ENCODE measurements at regions not wholly inside any gene's neighbourhood (a gene's known extent, or its start where the extent isn't known, plus 50 kb on each side); places are given as distances from the start of the nearest gene placed in this dataset.

DNA sequence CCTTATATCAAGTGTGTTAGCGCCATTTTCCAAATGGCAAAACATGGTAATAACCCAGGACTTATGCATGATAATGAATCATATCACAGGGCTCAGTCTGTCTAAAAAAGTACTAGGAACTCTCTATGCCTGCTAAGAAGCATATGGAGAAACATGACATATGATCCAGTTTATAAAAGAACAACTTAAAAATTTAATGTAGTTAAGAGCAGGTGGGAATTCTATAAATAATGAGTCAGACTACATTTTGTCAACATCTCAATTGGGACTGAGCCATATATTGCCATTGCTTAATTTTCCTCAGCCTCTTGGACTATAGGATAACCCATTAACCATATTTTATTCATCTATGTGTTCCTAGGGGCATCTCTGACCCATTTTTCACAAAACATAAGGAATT lies 360.4 kb upstream of the AGA start:
- H3K79me2 ChIP-seq (ENCODE audit: insufficient read depth, low read length): no peaks in the 10 kb centered on the region
- 0% methylated on average over 1 of the region's 1 CpG for WGBS (ENCODE audit: low lambda C conversion rate)
- no peak overlapping the region for H3K4me2 ChIP-seq (ENCODE audit: low read depth, low read length)
- POLR2A ChIA-PET: no interaction called here
- CTCF ChIA-PET (ENCODE audit: low intra/inter-chr PET ratio, low total read pairs): no interaction called here
- H3K27me3 ChIP-seq (ENCODE audit: control insufficient read depth in 1 of 2, insufficient read depth in 2 of 2, low read length in 2 of 2): no peaks in the 10 kb centered on the region
- H3K36me3 ChIP-seq (replicated peaks in 1 of 2; ENCODE audit: control insufficient read depth in 1 of 2, insufficient read depth in 2 of 2, low read length in 2 of 2): no peaks in the 10 kb centered on the region
- H2AFZ ChIP-seq (ENCODE audit: low read length): no peak overlapping the region
- FAIRE-seq (no peak), DNase-seq (ENCODE audit: low spot score) (no peak), ATAC-seq (no peak)
- H3K4me3 ChIP-seq (replicated peaks in 1 of 3; ENCODE audit: insufficient read depth in 1 of 3, low read depth in 2 of 3, low read length in 3 of 3): no peak overlapping the region
- H4K20me1 ChIP-seq (ENCODE audit: insufficient read depth, low read length): no peaks in the 10 kb centered on the region
- no peaks in the 10 kb centered on the region for H3K4me1 ChIP-seq (ENCODE audit: insufficient read depth, low read length)
- in situ Hi-C loops (cut with HindIII; ENCODE audit: extremely low pct_ligation_motif_present, low pct_unique_long_range_greater_than_20kb) (no loop called here), intact Hi-C loops (cut with micrococcal nuclease; ENCODE audit: unreplicated experiment) (no loop called here)
- H3K27ac ChIP-seq (ENCODE audit: extremely low read length, insufficient read depth, low read length): no peak overlapping the region
- H3K9me3 ChIP-seq (ENCODE audit: low read length): no peaks in the 10 kb centered on the region
- no peak overlapping the region for H3K9ac ChIP-seq (ENCODE audit: insufficient read depth, low read depth, low read length)
- BruUV-seq (replicated peaks): no TSS peak
- TF ChIP-seq FIP1L1 (IDR thresholded peaks at IDR 0.05; ENCODE audit: borderline replicate concordance, insufficient read depth, low read depth, low read length): no peak
- TF ChIP-seq FOXJ3 (CRISPR knock-in tag; IDR thresholded peaks at IDR 0.05; ENCODE audit: borderline replicate concordance): no peak
- TF ChIP-seq, protein P1, sequence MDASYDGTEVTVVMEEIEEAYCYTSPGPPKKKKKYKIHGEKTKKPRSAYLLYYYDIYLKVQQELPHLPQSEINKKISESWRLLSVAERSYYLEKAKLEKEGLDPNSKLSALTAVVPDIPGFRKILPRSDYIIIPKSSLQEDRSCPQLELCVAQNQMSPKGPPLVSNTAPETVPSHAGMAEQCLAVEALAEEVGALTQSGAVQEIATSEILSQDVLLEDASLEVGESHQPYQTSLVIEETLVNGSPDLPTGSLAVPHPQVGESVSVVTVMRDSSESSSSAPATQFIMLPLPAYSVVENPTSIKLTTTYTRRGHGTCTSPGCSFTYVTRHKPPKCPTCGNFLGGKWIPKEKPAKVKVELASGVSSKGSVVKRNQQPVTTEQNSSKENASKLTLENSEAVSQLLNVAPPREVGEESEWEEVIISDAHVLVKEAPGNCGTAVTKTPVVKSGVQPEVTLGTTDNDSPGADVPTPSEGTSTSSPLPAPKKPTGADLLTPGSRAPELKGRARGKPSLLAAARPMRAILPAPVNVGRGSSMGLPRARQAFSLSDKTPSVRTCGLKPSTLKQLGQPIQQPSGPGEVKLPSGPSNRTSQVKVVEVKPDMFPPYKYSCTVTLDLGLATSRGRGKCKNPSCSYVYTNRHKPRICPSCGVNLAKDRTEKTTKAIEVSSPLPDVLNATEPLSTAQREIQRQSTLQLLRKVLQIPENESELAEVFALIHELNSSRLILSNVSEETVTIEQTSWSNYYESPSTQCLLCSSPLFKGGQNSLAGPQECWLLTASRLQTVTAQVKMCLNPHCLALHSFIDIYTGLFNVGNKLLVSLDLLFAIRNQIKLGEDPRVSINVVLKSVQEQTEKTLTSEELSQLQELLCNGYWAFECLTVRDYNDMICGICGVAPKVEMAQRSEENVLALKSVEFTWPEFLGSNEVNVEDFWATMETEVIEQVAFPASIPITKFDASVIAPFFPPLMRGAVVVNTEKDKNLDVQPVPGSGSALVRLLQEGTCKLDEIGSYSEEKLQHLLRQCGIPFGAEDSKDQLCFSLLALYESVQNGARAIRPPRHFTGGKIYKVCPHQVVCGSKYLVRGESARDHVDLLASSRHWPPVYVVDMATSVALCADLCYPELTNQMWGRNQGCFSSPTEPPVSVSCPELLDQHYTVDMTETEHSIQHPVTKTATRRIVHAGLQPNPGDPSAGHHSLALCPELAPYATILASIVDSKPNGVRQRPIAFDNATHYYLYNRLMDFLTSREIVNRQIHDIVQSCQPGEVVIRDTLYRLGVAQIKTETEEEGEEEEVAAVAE (CRISPR knock-in tag; IDR thresholded peaks at IDR 0.05; ENCODE audit: borderline replicate concordance): no peak
- TF ChIP-seq ZNF234 (CRISPR knock-in tag; conservative IDR thresholded peaks at IDR 0.05): no peak
- TF ChIP-seq, protein P2, sequence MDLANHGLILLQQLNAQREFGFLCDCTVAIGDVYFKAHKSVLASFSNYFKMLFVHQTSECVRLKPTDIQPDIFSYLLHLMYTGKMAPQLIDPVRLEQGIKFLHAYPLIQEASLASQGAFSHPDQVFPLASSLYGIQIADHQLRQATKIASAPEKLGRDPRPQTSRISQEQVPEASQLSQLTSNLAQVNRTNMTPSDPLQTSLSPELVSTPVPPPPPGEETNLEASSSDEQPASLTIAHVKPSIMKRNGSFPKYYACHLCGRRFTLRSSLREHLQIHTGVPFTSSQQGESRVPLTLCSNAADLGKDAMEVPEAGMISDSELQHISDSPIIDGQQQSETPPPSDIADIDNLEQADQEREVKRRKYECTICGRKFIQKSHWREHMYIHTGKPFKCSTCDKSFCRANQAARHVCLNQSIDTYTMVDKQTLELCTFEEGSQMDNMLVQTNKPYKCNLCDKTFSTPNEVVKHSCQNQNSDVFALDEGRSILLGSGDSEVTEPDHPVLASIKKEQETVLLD (CRISPR knock-in tag; IDR thresholded peaks at IDR 0.05; ENCODE audit: low read depth): no peak
- no peak for TF ChIP-seq ZNF333 (CRISPR knock-in tag; IDR thresholded peaks at IDR 0.05; ENCODE audit: borderline replicate concordance)
- no peak for TF ChIP-seq EZH2 (conservative IDR thresholded peaks at IDR 0.05; ENCODE audit: low read depth, low read length)
- no peak for TF ChIP-seq ZNF747 (CRISPR knock-in tag; IDR thresholded peaks at IDR 0.05; ENCODE audit: borderline replicate concordance)
- TF ChIP-seq ZNF550 (CRISPR knock-in tag; IDR thresholded peaks at IDR 0.05; ENCODE audit: borderline replicate concordance): no peak
- TF ChIP-seq, protein P3, sequence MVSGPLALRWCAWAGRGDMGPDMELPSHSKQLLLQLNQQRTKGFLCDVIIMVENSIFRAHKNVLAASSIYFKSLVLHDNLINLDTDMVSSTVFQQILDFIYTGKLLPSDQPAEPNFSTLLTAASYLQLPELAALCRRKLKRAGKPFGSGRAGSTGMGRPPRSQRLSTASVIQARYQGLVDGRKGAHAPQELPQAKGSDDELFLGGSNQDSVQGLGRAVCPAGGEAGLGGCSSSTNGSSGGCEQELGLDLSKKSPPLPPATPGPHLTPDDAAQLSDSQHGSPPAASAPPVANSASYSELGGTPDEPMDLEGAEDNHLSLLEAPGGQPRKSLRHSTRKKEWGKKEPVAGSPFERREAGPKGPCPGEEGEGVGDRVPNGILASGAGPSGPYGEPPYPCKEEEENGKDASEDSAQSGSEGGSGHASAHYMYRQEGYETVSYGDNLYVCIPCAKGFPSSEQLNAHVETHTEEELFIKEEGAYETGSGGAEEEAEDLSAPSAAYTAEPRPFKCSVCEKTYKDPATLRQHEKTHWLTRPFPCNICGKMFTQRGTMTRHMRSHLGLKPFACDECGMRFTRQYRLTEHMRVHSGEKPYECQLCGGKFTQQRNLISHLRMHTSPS (CRISPR knock-in tag; IDR thresholded peaks at IDR 0.05; ENCODE audit: low read depth): no peak
- TF ChIP-seq, protein P4, sequence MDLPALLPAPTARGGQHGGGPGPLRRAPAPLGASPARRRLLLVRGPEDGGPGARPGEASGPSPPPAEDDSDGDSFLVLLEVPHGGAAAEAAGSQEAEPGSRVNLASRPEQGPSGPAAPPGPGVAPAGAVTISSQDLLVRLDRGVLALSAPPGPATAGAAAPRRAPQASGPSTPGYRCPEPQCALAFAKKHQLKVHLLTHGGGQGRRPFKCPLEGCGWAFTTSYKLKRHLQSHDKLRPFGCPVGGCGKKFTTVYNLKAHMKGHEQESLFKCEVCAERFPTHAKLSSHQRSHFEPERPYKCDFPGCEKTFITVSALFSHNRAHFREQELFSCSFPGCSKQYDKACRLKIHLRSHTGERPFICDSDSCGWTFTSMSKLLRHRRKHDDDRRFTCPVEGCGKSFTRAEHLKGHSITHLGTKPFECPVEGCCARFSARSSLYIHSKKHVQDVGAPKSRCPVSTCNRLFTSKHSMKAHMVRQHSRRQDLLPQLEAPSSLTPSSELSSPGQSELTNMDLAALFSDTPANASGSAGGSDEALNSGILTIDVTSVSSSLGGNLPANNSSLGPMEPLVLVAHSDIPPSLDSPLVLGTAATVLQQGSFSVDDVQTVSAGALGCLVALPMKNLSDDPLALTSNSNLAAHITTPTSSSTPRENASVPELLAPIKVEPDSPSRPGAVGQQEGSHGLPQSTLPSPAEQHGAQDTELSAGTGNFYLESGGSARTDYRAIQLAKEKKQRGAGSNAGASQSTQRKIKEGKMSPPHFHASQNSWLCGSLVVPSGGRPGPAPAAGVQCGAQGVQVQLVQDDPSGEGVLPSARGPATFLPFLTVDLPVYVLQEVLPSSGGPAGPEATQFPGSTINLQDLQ (CRISPR knock-in tag; IDR thresholded peaks at IDR 0.05): no peak
- TF ChIP-seq, protein P5, sequence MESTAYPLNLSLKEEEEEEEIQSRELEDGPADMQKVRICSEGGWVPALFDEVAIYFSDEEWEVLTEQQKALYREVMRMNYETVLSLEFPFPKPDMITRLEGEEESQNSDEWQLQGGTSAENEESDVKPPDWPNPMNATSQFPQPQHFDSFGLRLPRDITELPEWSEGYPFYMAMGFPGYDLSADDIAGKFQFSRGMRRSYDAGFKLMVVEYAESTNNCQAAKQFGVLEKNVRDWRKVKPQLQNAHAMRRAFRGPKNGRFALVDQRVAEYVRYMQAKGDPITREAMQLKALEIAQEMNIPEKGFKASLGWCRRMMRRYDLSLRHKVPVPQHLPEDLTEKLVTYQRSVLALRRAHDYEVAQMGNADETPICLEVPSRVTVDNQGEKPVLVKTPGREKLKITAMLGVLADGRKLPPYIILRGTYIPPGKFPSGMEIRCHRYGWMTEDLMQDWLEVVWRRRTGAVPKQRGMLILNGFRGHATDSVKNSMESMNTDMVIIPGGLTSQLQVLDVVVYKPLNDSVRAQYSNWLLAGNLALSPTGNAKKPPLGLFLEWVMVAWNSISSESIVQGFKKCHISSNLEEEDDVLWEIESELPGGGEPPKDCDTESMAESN (CRISPR knock-in tag; conservative IDR thresholded peaks at IDR 0.05): no peak

Measured in HepG2 (cell line).